ENCODE measurements at regions not wholly inside any gene's neighbourhood (a gene's known extent, or its start where the extent isn't known, plus 50 kb on each side); places are given as distances from the start of the nearest gene placed in this dataset.

DNA sequence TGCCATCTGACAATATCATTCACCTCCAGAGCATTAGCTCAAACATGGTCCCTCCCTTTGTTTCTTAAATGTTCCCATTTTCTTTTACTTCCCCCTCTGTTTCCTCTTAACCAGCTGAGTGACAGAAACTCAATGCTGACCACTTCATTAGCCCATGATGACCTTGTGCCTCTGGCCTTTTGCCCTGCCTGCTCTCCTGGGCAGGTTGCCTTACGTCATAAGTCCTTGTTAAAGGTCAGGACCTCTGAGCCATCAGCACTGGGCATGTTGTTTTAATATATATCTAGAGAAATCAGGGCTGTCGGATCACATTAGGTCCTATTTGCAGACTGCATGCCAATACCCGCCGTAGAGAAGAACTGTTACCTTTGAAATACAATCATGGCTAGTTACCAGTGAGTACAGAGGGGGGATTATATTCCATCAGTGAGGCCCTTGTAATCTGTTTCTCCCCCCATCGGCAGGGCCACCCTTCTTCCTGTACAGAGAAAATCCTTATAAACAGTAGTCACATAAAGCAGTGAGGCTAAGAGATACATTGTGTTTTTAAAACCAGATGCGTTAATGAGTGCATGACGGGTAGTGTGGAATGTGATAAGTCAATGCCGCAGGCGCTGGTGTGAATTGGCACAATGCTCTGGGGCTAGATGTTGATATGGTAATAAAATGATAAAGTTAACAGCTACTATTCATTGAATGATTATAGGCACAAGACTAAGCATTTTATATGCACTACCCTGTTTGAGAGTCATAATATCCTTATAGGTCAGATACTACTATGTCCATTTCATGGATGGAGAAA is 94.3 kb upstream of the ZFHX3 start:
- dilution Hi-C loops (cut with HindIII; ENCODE audit: low sequenced_read_pairs, unreplicated experiment) = no loop called here
- H4K91ac ChIP-seq (ENCODE audit: insufficient read depth, low read depth, low read length) = no peak overlapping the region
- no peak overlapping the region for H3K23ac ChIP-seq (ENCODE audit: low read depth, low read length)
- no peak overlapping the region for H2BK5ac ChIP-seq (ENCODE audit: low read depth, low read length, poor library complexity, severe bottlenecking)
- H3K4me3 ChIP-seq (ENCODE audit: insufficient read depth, low read depth, low read length) = no peak overlapping the region
- no peaks in the 10 kb centered on the region for H3K79me1 ChIP-seq (ENCODE audit: low read depth in 1 of 2, low read length in 2 of 2)
- H2BK20ac ChIP-seq (ENCODE audit: low read depth, low read length) = no peak overlapping the region
- H4K8ac ChIP-seq (ENCODE audit: low read depth in 2 of 2, low read length in 2 of 2) = no peak overlapping the region
- no TSS peak for BruUV-seq (replicated peaks)
- no peak overlapping the region for H3K4ac ChIP-seq (ENCODE audit: low read depth, low read length)
- no peak overlapping the region for H3K4me2 ChIP-seq (ENCODE audit: low read depth, low read length)
- no peak overlapping the region for H2AFZ ChIP-seq (replicated peaks; ENCODE audit: low read length, poor library complexity)
- H2BK120ac ChIP-seq (ENCODE audit: low read depth, low read length) = no peak overlapping the region
- H2AK9ac ChIP-seq (replicated peaks; ENCODE audit: low read depth, low read length, poor library complexity) = no peak overlapping the region
- H3K9ac ChIP-seq (ENCODE audit: low read depth, low read length) = no peak overlapping the region
- no peaks in the 10 kb centered on the region for H3K9me1 ChIP-seq (ENCODE audit: insufficient read depth, low read length)
- no peak overlapping the region for H2AK5ac ChIP-seq (ENCODE audit: low read depth, low read length)
- H3K9me3 ChIP-seq (ENCODE audit: control insufficient read depth, insufficient read depth, low read length) = no peaks in the 10 kb centered on the region
- H3K27ac ChIP-seq (ENCODE audit: insufficient read depth, low read length) = no peak overlapping the region
- no peaks in the 10 kb centered on the region for H3K36me3 ChIP-seq (ENCODE audit: control insufficient read depth, insufficient read depth, low read length)
- H4K20me1 ChIP-seq (ENCODE audit: insufficient read depth, low read length) = no peaks in the 10 kb centered on the region
- H3K56ac ChIP-seq (ENCODE audit: extremely low read depth, insufficient read depth, low read length) = no peak overlapping the region
- H3K4me1 ChIP-seq (ENCODE audit: control insufficient read depth, insufficient read depth, low read length) = no peaks in the 10 kb centered on the region
- intact Hi-C loops (cut with micrococcal nuclease) = no loop called here
- no CpG with 5 or more reads among the region's 9 CpGs for WGBS, 2 experiments (ENCODE audit: extremely low coverage in 2 of 2, insufficient read length in 1 of 2)
- CTCF ChIA-PET = no interaction called here
- H3K18ac ChIP-seq (ENCODE audit: low read depth, low read length) = no peak overlapping the region
- POLR2A ChIA-PET (ENCODE audit: unreplicated experiment) = no interaction called here
- TF ChIP-seq SMC3 (IDR thresholded peaks at IDR 0.05; ENCODE audit: low read depth, low read length) (no peak), ELK1 (IDR thresholded peaks at IDR 0.05; ENCODE audit: borderline replicate concordance, low read depth, low read length) (no peak), RAD21 (IDR thresholded peaks at IDR 0.05; ENCODE audit: low read length) (no peak), POLR2A (IDR thresholded peaks at IDR 0.05; ENCODE audit: low read depth, low read length) (no peak), NFE2L2 (IDR thresholded peaks at IDR 0.05; ENCODE audit: low read depth, low read length) (no peak), CEBPB (IDR thresholded peaks at IDR 0.05; ENCODE audit: low read depth, low read length) (no peak), FOS (IDR thresholded peaks at IDR 0.05; ENCODE audit: low read depth, low read length) (no peak), RCOR1 (IDR thresholded peaks at IDR 0.05; ENCODE audit: insufficient replicate concordance, low read length) (no peak), CTCF (conservative IDR thresholded peaks at IDR 0.05; ENCODE audit: low read depth, low read length) (no peak), MAZ (IDR thresholded peaks at IDR 0.05; ENCODE audit: borderline replicate concordance, low read depth, low read length) (no peak), CHD1 (IDR thresholded peaks at IDR 0.05; ENCODE audit: low read depth, low read length) (no peak)
- TF ChIP-seq, protein P1, sequence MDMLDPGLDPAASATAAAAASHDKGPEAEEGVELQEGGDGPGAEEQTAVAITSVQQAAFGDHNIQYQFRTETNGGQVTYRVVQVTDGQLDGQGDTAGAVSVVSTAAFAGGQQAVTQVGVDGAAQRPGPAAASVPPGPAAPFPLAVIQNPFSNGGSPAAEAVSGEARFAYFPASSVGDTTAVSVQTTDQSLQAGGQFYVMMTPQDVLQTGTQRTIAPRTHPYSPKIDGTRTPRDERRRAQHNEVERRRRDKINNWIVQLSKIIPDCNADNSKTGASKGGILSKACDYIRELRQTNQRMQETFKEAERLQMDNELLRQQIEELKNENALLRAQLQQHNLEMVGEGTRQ (IDR thresholded peaks at IDR 0.05; ENCODE audit: low read depth, low read length) = no peak
- no peak overlapping the region for H3K14ac ChIP-seq (replicated peaks; ENCODE audit: low read depth, low read length)
- H2BK15ac ChIP-seq (ENCODE audit: low read depth, low read length) = no peak overlapping the region
- H4K5ac ChIP-seq (ENCODE audit: low read depth, low read length) = no peak overlapping the region
- ATAC-seq (ENCODE audit: low read depth) (no peak), DNase-seq (no peak)
- H3K27me3 ChIP-seq (ENCODE audit: control insufficient read depth, insufficient read depth, low read length) = peaks cover 15% of the 10 kb centered on the region
- in situ Hi-C loops (cut with MboI; ENCODE audit: low sequenced_read_pairs) = no loop called here
